ENCODE measurements at regions not wholly inside any gene's neighbourhood (a gene's known extent, or its start where the extent isn't known, plus 50 kb on each side); places are given as distances from the start of the nearest gene placed in this dataset.

- Mint-ChIP-seq H3K27ac (no peak overlapping the region), H3K9me3 (peaks cover under 1% of the 10 kb centered on the region; the same call in 1 of the 2 replicates), H3K36me3 (no peaks in the 10 kb centered on the region), H3K4me1 (no peaks in the 10 kb centered on the region), H3K27me3 (ENCODE audit: low read depth) (no peaks in the 10 kb centered on the region; the same call in 1 of the 2 replicates), H3K4me3 (no peak overlapping the region)
- TF ChIP-seq CREB1 (CRISPR knock-in tag; IDR thresholded peaks at IDR 0.05) (no peak), GABPB1 (CRISPR knock-in tag; IDR thresholded peaks at IDR 0.05) (no peak), MXD4 (CRISPR knock-in tag; IDR thresholded peaks at IDR 0.05; ENCODE audit: borderline replicate concordance) (no peak), NR1H2 (CRISPR knock-in tag; IDR thresholded peaks at IDR 0.05) (no peak), USF1 (CRISPR knock-in tag; IDR thresholded peaks at IDR 0.05) (no peak), IRF1 (CRISPR knock-in tag; IDR thresholded peaks at IDR 0.05) (no peak), ETV6 (CRISPR knock-in tag; IDR thresholded peaks at IDR 0.05) (no peak), CTCF (IDR thresholded peaks at IDR 0.05) (no peak), ZNF281 (CRISPR knock-in tag; IDR thresholded peaks at IDR 0.05) (no peak)
- ChIA-PET CTCF (no interaction called here), POLR2A (no interaction called here)
- DNase-seq (ENCODE audit: low spot score) = no peak
- ATAC-seq = no peak
Measured at GRCh38 chr20:52665441-52665840, 306.7 kb upstream of the TSHZ2 start.

- Mint-ChIP-seq H3K27ac (no peak overlapping the region), H3K4me1 (no peaks in the 10 kb centered on the region), H3K4me3 (no peak overlapping the region), H3K9me3 (0 out of 2 replicates have a peak, but pooled peaks cover 3% of the 10 kb centered on the region), H3K27me3 (ENCODE audit: low read depth) (no peaks in the 10 kb centered on the region), H3K36me3 (no peaks in the 10 kb centered on the region)
- no peak for DNase-seq (ENCODE audit: low spot score)
- ChIA-PET POLR2A (no interaction called here), CTCF (no interaction called here)
- ATAC-seq = no peak
- TF ChIP-seq SP1 (CRISPR knock-in tag; conservative IDR thresholded peaks at IDR 0.05) (no peak), ZNF281 (CRISPR knock-in tag; IDR thresholded peaks at IDR 0.05) (no peak), FOXK1 (CRISPR knock-in tag; IDR thresholded peaks at IDR 0.05) (no peak), ERG (CRISPR knock-in tag; IDR thresholded peaks at IDR 0.05) (no peak), PREB (CRISPR knock-in tag; IDR thresholded peaks at IDR 0.05; ENCODE audit: borderline replicate concordance) (no peak), ARID4B (CRISPR knock-in tag; IDR thresholded peaks at IDR 0.05; ENCODE audit: borderline replicate concordance) (no peak), ZBTB43 (CRISPR knock-in tag; IDR thresholded peaks at IDR 0.05) (no peak), RORB (CRISPR knock-in tag; IDR thresholded peaks at IDR 0.05) (no peak), JUN (CRISPR knock-in tag; IDR thresholded peaks at IDR 0.05) (no peak), ETV6 (CRISPR knock-in tag; IDR thresholded peaks at IDR 0.05) (no peak)
Measured at GRCh38 chr20:52655395-52655794, 316.8 kb upstream of the TSHZ2 start.

Data from WTC11 (cell line).